ENCODE measurements at regions not wholly inside any gene's neighbourhood (a gene's known extent, or its start where the extent isn't known, plus 50 kb on each side); places are given as distances from the start of the nearest gene placed in this dataset.

GRCh38 chr14:84272290-84272721 lies 1257.6 kb upstream of the FLRT2 start:
- peaks cover 5% of the 10 kb centered on the region for H3K4me1 ChIP-seq (ENCODE audit: insufficient read depth)
- intact Hi-C loops (cut with DNase I), result no loop called here
- H3K36me3 ChIP-seq, result no peaks in the 10 kb centered on the region
- no peak for DNase-seq
- no peak overlapping the region for H3K27ac ChIP-seq
- H3K27me3 ChIP-seq, result no peaks in the 10 kb centered on the region
- WGBS, 3 donors, result 12 to 22% (median 13%) methylated on average over 2 of the region's 2 CpGs
- H3K9me3 ChIP-seq, result no peaks in the 10 kb centered on the region
- TF ChIP-seq POLR2A (IDR thresholded peaks at IDR 0.05) (no peak), EP300 (IDR thresholded peaks at IDR 0.05) (no peak)
- TF ChIP-seq, protein P1, sequence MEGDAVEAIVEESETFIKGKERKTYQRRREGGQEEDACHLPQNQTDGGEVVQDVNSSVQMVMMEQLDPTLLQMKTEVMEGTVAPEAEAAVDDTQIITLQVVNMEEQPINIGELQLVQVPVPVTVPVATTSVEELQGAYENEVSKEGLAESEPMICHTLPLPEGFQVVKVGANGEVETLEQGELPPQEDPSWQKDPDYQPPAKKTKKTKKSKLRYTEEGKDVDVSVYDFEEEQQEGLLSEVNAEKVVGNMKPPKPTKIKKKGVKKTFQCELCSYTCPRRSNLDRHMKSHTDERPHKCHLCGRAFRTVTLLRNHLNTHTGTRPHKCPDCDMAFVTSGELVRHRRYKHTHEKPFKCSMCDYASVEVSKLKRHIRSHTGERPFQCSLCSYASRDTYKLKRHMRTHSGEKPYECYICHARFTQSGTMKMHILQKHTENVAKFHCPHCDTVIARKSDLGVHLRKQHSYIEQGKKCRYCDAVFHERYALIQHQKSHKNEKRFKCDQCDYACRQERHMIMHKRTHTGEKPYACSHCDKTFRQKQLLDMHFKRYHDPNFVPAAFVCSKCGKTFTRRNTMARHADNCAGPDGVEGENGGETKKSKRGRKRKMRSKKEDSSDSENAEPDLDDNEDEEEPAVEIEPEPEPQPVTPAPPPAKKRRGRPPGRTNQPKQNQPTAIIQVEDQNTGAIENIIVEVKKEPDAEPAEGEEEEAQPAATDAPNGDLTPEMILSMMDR (IDR thresholded peaks at IDR 0.05), result no peak
- H3K4me3 ChIP-seq, result no peak overlapping the region

DNA sequence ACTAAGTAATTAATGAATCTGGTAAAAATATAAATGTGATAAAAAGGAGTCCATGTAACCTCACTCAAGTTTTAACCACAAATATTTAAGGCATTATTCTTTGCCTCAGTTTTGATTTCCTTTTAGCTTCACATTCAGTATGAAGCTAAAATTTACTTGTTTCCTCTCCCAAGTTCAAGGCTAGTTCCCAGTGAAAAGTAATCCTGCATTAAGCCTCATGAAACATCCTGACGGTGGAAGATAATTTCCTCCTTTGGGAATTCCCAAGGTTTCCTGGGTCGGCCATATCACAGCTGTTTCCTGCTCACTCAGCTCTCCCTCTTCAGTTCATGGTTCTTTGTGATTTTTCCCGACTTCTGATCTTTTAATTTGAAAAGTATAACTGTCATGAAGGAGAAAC lies 1256.8 kb upstream of the FLRT2 start:
- H3K9me3 ChIP-seq, result no peaks in the 10 kb centered on the region
- H3K36me3 ChIP-seq, result no peaks in the 10 kb centered on the region
- WGBS, 3 donors, result 3 to 8% (median 6%) methylated on average over 3 of the region's 3 CpGs
- DNase-seq, result no peak
- peaks cover 5% of the 10 kb centered on the region for H3K4me1 ChIP-seq (ENCODE audit: insufficient read depth)
- intact Hi-C loops (cut with DNase I), result no loop called here
- H3K27ac ChIP-seq, result no peak overlapping the region
- no peaks in the 10 kb centered on the region for H3K27me3 ChIP-seq
- no peak overlapping the region for H3K4me3 ChIP-seq
- TF ChIP-seq POLR2A (IDR thresholded peaks at IDR 0.05) (no peak), EP300 (IDR thresholded peaks at IDR 0.05) (no peak)
- TF ChIP-seq, protein P1 (IDR thresholded peaks at IDR 0.05), result no peak

- TF ChIP-seq, protein P1 (IDR thresholded peaks at IDR 0.05), result no peak
- TF ChIP-seq EP300 (IDR thresholded peaks at IDR 0.05), result no peak
- TF ChIP-seq POLR2A (IDR thresholded peaks at IDR 0.05), result no peak
- H3K4me1 ChIP-seq (ENCODE audit: insufficient read depth), result no peaks in the 10 kb centered on the region
- no peaks in the 10 kb centered on the region for H3K9me3 ChIP-seq
- no peaks in the 10 kb centered on the region for H3K36me3 ChIP-seq
- H3K27me3 ChIP-seq, result no peaks in the 10 kb centered on the region
- intact Hi-C loops (cut with DNase I), result no loop called here
- 86 to 94% (median 88%) methylated on average over 2 of the region's 2 CpGs for WGBS, 3 donors
- no peak for DNase-seq
- H3K4me3 ChIP-seq, result no peak overlapping the region
- no peak overlapping the region for H3K27ac ChIP-seq
Measured at GRCh38 chr14:84282618-84283017, 1247.3 kb upstream of the FLRT2 start.

DNA sequence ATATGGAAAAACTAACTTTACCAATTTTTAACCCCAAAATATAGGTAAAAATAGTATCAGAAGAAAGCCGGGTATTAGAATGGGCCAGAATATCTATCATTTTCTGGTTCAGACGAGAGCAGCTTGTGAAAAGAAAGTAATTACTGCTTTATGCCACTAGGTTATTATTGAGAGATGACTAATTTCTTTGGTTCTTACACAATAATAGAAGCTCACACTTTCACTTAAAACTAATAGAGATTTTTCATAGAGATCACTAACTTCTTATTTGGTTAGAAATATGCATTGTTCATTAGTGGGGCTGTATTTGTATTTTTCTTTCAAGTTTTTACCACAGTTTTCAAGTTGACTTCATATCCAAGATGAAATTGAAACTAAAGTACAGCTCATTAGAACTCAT lies 1241.2 kb upstream of the FLRT2 start:
- WGBS, 3 donors, result 80 to 90% (median 84%) methylated on average over 2 of the region's 2 CpGs
- TF ChIP-seq POLR2A (IDR thresholded peaks at IDR 0.05) (no peak), EP300 (IDR thresholded peaks at IDR 0.05) (no peak)
- TF ChIP-seq, protein P1 (IDR thresholded peaks at IDR 0.05), result no peak
- Histone ChIP-seq H3K36me3 (no peaks in the 10 kb centered on the region), H3K9me3 (no peaks in the 10 kb centered on the region), H3K27me3 (no peaks in the 10 kb centered on the region), H3K27ac (no peak overlapping the region), H3K4me1 (ENCODE audit: insufficient read depth) (no peaks in the 10 kb centered on the region), H3K4me3 (no peak overlapping the region)
- DNase-seq, result no peak
- intact Hi-C loops (cut with DNase I), result no loop called here

Measured in ovary (tissue), 7 donors.